MM.1S (cell line): ENCODE measurements at regions not wholly inside any gene's neighbourhood (a gene's known extent, or its start where the extent isn't known, plus 50 kb on each side); places are given as distances from the start of the nearest gene placed in this dataset.

ENCODE experiments used
- DNase-seq: peaks from one replicate; pipeline ENCODE4 v3.0.0-alpha.2; 2015
- H2AFZ ChIP-seq: fragments of 300-600 bp; sonication (generic); 2 replicates; pipeline ENCODE4 v1.6.0; 2016; ENCODE audit warnings: antibody characterized with exemption, low read length
- H3F3A ChIP-seq: fragments of 300-600 bp; sonication (generic); 2 replicates; pipeline ENCODE4 v1.6.1; 2016; ENCODE audit warnings: mild to moderate bottlenecking, antibody characterized with exemption, low read length, moderate library complexity, mixed read lengths; ENCODE audit not compliant: insufficient read depth
- H3K27ac ChIP-seq: fragments of 300-600 bp; sonication (generic); 2 replicates; pipeline ENCODE4 v1.5.1; 2016; ENCODE audit warnings: mild to moderate bottlenecking, low read length
- H3K27me3 ChIP-seq: fragments of 300-600 bp; sonication (generic); replicated peaks from 2 replicates; pipeline ENCODE4 v1.6.0; 2016; ENCODE audit warnings: low read length; ENCODE audit not compliant: insufficient read depth
- H3K36me3 ChIP-seq: fragments of 300-600 bp; sonication (generic); replicated peaks from 2 replicates; pipeline ENCODE4 v1.6.1; 2016; ENCODE audit warnings: mild to moderate bottlenecking, low read length, mixed read lengths; ENCODE audit not compliant: insufficient read depth
- H3K4me1 ChIP-seq: fragments of 300-600 bp; sonication (generic); 2 replicates; pipeline ENCODE4 v1.6.1; 2016; ENCODE audit warnings: low read length, mixed read lengths
- H3K4me2 ChIP-seq: fragments of 300-600 bp; sonication (generic); 2 replicates; pipeline ENCODE4 v1.6.0; 2016; ENCODE audit warnings: low read depth, low read length
- H3K4me3 ChIP-seq: fragments of 300-600 bp; sonication (generic); 2 replicates; pipeline ENCODE4 v1.5.1; 2016; ENCODE audit warnings: low read length, mixed read lengths
- H3K79me2 ChIP-seq: fragments of 300-600 bp; sonication (generic); 2 replicates; pipeline ENCODE4 v1.6.1; 2016; ENCODE audit warnings: mixed run types, low read length, mixed read lengths
- H3K9ac ChIP-seq: fragments of 300-600 bp; sonication (generic); 2 replicates; pipeline ENCODE4 v1.6.1; 2016; ENCODE audit warnings: low read length, mixed read lengths
- H3K9me2 ChIP-seq: fragments of 300-600 bp; sonication (generic); replicated peaks from 2 replicates; pipeline ENCODE4 v1.6.1; 2016; ENCODE audit warnings: mild to moderate bottlenecking, low read length, mixed read lengths; ENCODE audit not compliant: insufficient read depth
- H3K9me3 ChIP-seq: fragments of 300-600 bp; sonication (generic); replicated peaks from 2 replicates; pipeline ENCODE4 v1.6.1; 2016; ENCODE audit warnings: mild to moderate bottlenecking, low read length, mixed read lengths; ENCODE audit not compliant: insufficient read depth
- H4K20me1 ChIP-seq: fragments of 300-600 bp; sonication (generic); 2 replicates; pipeline ENCODE4 v1.6.1; 2016; ENCODE audit warnings: mild to moderate bottlenecking, low read length, moderate library complexity, mixed read lengths; ENCODE audit not compliant: insufficient read depth
- EZH2 ChIP-seq: fragments of 300-600 bp; sonication (generic); optimal IDR thresholded peaks from 2 replicates; pipeline ENCODE3; 2017; ENCODE audit warnings: low read depth, mild to moderate bottlenecking, antibody characterized with exemption, low read length, mixed read lengths
- EZH2phosphoT487 ChIP-seq: fragments of 300-600 bp; sonication (generic); IDR thresholded peaks from 2 replicates; pipeline ENCODE4 v1.6.1; 2018; ENCODE audit warnings: antibody characterized with exemption, low read length
- TF ChIP-seq, protein P1 (sequence below): fragments of 300-600 bp; sonication (generic); IDR thresholded peaks from 2 replicates; pipeline ENCODE4 v1.5.1; 2016; ENCODE audit warnings: antibody characterized with exemption, low read length, mixed read lengths

GRCh38 chr12:130007771-130008170, 103.9 kb upstream of the TMEM132D start:
- Histone ChIP-seq H3K9me3 (no peaks in the 10 kb centered on the region), H3K9ac (no peak overlapping the region), H3K36me3 (no peaks in the 10 kb centered on the region), H3K4me1 (no peaks in the 10 kb centered on the region), H3K4me2 (no peak overlapping the region), H3K4me3 (no peak overlapping the region), H4K20me1 (no peaks in the 10 kb centered on the region), H3K27me3 (no peaks in the 10 kb centered on the region), H3F3A (no peaks in the 10 kb centered on the region), H3K79me2 (no peaks in the 10 kb centered on the region), H3K9me2 (no peaks in the 10 kb centered on the region), H2AFZ (no peak overlapping the region), H3K27ac (no peak overlapping the region)
- no peak for DNase-seq
- TF ChIP-seq, protein P1, sequence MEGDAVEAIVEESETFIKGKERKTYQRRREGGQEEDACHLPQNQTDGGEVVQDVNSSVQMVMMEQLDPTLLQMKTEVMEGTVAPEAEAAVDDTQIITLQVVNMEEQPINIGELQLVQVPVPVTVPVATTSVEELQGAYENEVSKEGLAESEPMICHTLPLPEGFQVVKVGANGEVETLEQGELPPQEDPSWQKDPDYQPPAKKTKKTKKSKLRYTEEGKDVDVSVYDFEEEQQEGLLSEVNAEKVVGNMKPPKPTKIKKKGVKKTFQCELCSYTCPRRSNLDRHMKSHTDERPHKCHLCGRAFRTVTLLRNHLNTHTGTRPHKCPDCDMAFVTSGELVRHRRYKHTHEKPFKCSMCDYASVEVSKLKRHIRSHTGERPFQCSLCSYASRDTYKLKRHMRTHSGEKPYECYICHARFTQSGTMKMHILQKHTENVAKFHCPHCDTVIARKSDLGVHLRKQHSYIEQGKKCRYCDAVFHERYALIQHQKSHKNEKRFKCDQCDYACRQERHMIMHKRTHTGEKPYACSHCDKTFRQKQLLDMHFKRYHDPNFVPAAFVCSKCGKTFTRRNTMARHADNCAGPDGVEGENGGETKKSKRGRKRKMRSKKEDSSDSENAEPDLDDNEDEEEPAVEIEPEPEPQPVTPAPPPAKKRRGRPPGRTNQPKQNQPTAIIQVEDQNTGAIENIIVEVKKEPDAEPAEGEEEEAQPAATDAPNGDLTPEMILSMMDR: no peak
- TF ChIP-seq EZH2: no peak
- TF ChIP-seq EZH2phosphoT487: no peak

DNA sequence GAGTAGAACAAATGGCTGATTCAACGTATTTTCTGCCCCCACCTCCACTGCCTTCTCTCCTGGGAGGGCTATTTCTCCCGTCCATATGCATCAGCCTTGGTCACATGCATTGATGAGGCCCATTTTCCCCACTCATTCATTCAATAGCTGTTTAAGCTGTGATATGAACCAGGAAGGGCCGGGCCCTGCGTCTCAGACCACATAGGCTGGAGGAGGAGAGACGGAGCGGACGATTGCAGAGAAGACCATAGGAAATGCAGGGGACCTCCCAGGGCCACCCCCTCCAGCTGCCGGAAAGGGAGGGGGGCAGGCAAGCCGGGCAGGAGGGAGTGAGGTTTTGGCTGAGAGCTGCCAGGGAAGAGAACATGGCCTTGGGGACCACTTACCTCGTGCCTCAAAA, 104.4 kb upstream of the TMEM132D start:
- no peaks in the 10 kb centered on the region for H3K9me3 ChIP-seq

DNA sequence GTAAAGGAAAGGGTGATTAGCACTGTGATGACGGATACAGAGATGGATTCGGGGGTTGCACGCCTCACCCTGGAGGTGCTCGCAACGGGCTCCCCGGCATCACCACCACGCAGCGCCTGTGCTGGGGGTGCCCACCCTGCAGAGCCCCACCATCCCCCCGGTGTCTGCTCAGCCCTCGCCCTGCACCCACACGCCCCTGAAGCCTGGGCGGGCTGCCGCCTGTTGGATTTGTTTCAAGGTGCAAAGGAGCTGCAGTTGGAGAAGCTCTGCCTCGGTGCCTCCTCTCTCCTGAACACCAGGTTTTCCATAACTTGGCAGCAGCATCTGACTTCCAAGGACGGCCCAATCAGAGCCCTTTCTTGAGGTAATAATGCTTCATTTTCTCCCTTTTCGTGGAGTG, 106.1 kb upstream of the TMEM132D start:
- H3K4me3 ChIP-seq: no peak overlapping the region
- no peaks in the 10 kb centered on the region for H3K9me2 ChIP-seq
- H3K4me1 ChIP-seq: no peaks in the 10 kb centered on the region
- H3F3A ChIP-seq: no peaks in the 10 kb centered on the region
- H4K20me1 ChIP-seq: no peaks in the 10 kb centered on the region
- H3K79me2 ChIP-seq: no peaks in the 10 kb centered on the region
- H3K9me3 ChIP-seq: no peaks in the 10 kb centered on the region
- H3K27ac ChIP-seq: no peak overlapping the region
- no peak for DNase-seq
- TF ChIP-seq, protein P1: no peak
- TF ChIP-seq EZH2phosphoT487 (no peak), EZH2 (no peak)
- no peaks in the 10 kb centered on the region for H3K27me3 ChIP-seq
- H3K36me3 ChIP-seq: no peaks in the 10 kb centered on the region
- H3K9ac ChIP-seq: no peak overlapping the region
- H2AFZ ChIP-seq: no peak overlapping the region
- no peak overlapping the region for H3K4me2 ChIP-seq

More for the DNA sequence above, 104.4 kb upstream of the TMEM132D start:
- Histone ChIP-seq H3K27ac (no peak overlapping the region), H3K27me3 (no peaks in the 10 kb centered on the region), H3K4me2 (no peak overlapping the region), H2AFZ (no peak overlapping the region), H3K36me3 (no peaks in the 10 kb centered on the region), H3K4me3 (no peak overlapping the region), H3K79me2 (no peaks in the 10 kb centered on the region), H3K9me2 (no peaks in the 10 kb centered on the region), H4K20me1 (no peaks in the 10 kb centered on the region), H3K9ac (no peak overlapping the region), H3K4me1 (no peaks in the 10 kb centered on the region), H3F3A (no peaks in the 10 kb centered on the region)
- TF ChIP-seq, protein P1: no peak
- TF ChIP-seq EZH2 (no peak), EZH2phosphoT487 (no peak)
- DNase-seq: no peak
